ENCODE measurements at regions not wholly inside any gene's neighbourhood (a gene's known extent, or its start where the extent isn't known, plus 50 kb on each side); places are given as distances from the start of the nearest gene placed in this dataset.

- DNase-seq (ENCODE audit: low read depth) (no peak), FAIRE-seq (peak; percentile 50)
- H3K4me3 ChIP-seq (ENCODE audit: low read depth, low read length): no peak overlapping the region
- no peaks in the 10 kb centered on the region for H3K36me3 ChIP-seq (ENCODE audit: control insufficient read depth, insufficient read depth, low read length)
- no peaks in the 10 kb centered on the region for H3K27me3 ChIP-seq (ENCODE audit: control insufficient read depth, insufficient read depth, low read length)
- no peak for TF ChIP-seq CTCF (IDR thresholded peaks at IDR 0.05; ENCODE audit: insufficient read depth, low read length, severe bottlenecking)
Measured at GRCh38 chr4:138959097-138959815, 56.3 kb upstream of the NOCT start.

- H3K36me3 ChIP-seq (ENCODE audit: control insufficient read depth, insufficient read depth, low read length): no peaks in the 10 kb centered on the region
- no peak for TF ChIP-seq CTCF (IDR thresholded peaks at IDR 0.05; ENCODE audit: insufficient read depth, low read length, severe bottlenecking)
- FAIRE-seq: no peak
Measured at GRCh38 chr4:138958519-138958918, 57.1 kb upstream of the NOCT start.

GRCh38 chr4:138957302-138957701 lies 58.3 kb upstream of the NOCT start:
- no peak for DNase-seq (ENCODE audit: low read depth)
- no peak for TF ChIP-seq CTCF (IDR thresholded peaks at IDR 0.05; ENCODE audit: insufficient read depth, low read length, severe bottlenecking)

More at GRCh38 chr4:138958519-138958918, 57.1 kb upstream of the NOCT start:
- Histone ChIP-seq H3K4me3 (ENCODE audit: low read depth, low read length) (no peak overlapping the region), H3K27me3 (ENCODE audit: control insufficient read depth, insufficient read depth, low read length) (no peaks in the 10 kb centered on the region)
- no peak for DNase-seq (ENCODE audit: low read depth)

GRCh38 chr4:138954428-138954827 lies 61.2 kb upstream of the NOCT start:
- TF ChIP-seq CTCF (IDR thresholded peaks at IDR 0.05; ENCODE audit: insufficient read depth, low read length, severe bottlenecking): no peak
- Histone ChIP-seq H3K4me3 (ENCODE audit: low read depth, low read length) (no peak overlapping the region), H3K36me3 (ENCODE audit: control insufficient read depth, insufficient read depth, low read length) (no peaks in the 10 kb centered on the region), H3K27me3 (ENCODE audit: control insufficient read depth, insufficient read depth, low read length) (no peaks in the 10 kb centered on the region)
- no peak for FAIRE-seq
- DNase-seq (ENCODE audit: low read depth): no peak

More at GRCh38 chr4:138957302-138957701, 58.3 kb upstream of the NOCT start:
- H3K36me3 ChIP-seq (ENCODE audit: control insufficient read depth, insufficient read depth, low read length): no peaks in the 10 kb centered on the region
- no peak for FAIRE-seq
- H3K27me3 ChIP-seq (ENCODE audit: control insufficient read depth, insufficient read depth, low read length): no peaks in the 10 kb centered on the region
- H3K4me3 ChIP-seq (ENCODE audit: low read depth, low read length): no peak overlapping the region

GRCh38 chr4:138953961-138954371 lies 61.6 kb upstream of the NOCT start:
- DNase-seq (ENCODE audit: low read depth) (peak; percentile 75), FAIRE-seq (no peak)
- TF ChIP-seq CTCF (IDR thresholded peaks at IDR 0.05; ENCODE audit: insufficient read depth, low read length, severe bottlenecking): no peak
- Histone ChIP-seq H3K4me3 (ENCODE audit: low read depth, low read length) (no peak overlapping the region), H3K27me3 (ENCODE audit: control insufficient read depth, insufficient read depth, low read length) (no peaks in the 10 kb centered on the region), H3K36me3 (ENCODE audit: control insufficient read depth, insufficient read depth, low read length) (no peaks in the 10 kb centered on the region)

- TF ChIP-seq CTCF (IDR thresholded peaks at IDR 0.05; ENCODE audit: insufficient read depth, low read length, severe bottlenecking): no peak
- peak; percentile 91 for DNase-seq (ENCODE audit: low read depth)
Measured at GRCh38 chr4:138952411-138952810, 63.2 kb upstream of the NOCT start.

More at GRCh38 chr4:138952411-138952810, 63.2 kb upstream of the NOCT start:
- H3K4me3 ChIP-seq (ENCODE audit: low read depth, low read length): no peak overlapping the region
- H3K36me3 ChIP-seq (ENCODE audit: control insufficient read depth, insufficient read depth, low read length): no peaks in the 10 kb centered on the region
- FAIRE-seq: peak; percentile 36
- H3K27me3 ChIP-seq (ENCODE audit: control insufficient read depth, insufficient read depth, low read length): no peaks in the 10 kb centered on the region
